ENCODE measurements at regions not wholly inside any gene's neighbourhood (a gene's known extent, or its start where the extent isn't known, plus 50 kb on each side); places are given as distances from the start of the nearest gene placed in this dataset.

GRCh38 chr2:44879269-44880124, 62.0 kb upstream of the SIX3 start:
- DNase-seq = no peak

DNA sequence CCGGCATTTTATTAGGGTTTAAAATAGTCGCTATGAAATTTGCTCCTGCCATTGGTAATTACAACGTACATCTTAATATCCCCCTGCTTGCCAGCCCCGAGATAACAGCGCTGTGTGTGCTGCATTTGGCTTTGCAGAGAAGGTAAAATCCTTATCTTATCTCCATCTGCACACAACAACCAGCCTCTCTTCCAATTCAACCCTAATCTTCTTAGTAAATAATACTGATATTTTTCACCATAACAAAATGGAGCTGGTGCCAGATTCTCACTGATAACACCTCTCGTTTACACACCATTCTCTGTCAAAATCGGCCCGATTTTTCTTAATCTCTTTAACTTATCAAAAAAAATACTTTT, 61.4 kb upstream of the SIX3 start:
- DNase-seq = no peak

DNA sequence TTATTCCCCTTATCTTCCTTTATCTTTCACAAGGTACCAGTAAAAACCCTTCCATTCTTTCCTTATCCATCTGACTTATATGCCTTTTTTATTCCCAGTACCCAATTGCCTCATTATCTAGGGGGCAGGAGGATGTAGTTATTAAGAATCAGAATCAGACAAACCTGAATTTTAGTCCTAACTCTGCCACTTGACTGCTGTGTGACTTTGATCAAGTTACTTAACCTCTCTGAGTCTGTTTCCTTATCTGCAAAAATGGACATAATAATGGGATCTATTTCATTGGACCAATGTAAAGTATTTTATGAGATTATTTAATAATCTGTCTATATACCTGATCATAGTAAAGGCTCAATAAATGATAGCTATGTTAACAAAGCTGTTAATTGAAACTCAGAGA, 59.6 kb upstream of the SIX3 start:
- DNase-seq = no peak

- DNase-seq = no peak
These were observed 58.1 kb upstream of the SIX3 start for GRCh38 chr2:44883356-44883755.

DNA sequence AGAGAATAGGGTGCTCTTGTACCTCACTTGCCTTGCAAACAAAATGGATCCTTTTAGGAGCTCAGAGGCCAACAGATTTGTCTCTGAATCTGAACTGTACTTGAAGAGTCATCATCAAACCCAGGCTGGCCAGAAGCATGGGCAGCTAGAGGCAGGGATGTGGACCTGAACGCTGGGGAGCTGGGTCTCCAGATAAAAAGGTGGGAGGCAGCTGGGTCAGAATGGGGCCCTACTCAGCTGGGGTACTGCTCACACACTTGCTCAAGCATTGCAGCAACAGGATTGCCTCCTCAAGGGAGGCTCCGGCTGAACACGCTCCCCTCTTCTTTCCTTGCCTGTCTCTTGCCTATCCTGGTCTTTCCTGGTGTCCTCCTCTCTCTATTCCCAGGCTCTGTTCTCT, 57.3 kb upstream of the SIX3 start:
- DNase-seq = no peak

DNA sequence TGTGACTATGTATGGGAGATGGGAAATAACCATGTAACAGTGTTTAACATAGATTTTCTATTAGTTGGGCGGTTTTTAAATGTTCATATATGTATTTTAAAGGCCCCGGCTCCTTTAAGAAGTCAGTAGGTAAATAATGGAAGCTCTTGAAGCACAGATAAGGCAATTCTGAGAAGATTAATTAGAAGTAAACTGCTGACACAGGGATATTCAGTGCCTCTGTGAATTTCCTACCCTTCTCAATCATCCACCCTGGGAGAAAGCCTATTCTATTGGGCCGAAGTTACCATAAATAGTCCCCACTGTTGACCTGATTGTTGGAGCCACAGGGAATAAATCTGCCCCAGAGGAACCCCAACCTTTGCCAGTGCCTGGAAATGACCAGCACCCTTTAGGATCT, 56.8 kb upstream of the SIX3 start:
- no peak for DNase-seq

DNA sequence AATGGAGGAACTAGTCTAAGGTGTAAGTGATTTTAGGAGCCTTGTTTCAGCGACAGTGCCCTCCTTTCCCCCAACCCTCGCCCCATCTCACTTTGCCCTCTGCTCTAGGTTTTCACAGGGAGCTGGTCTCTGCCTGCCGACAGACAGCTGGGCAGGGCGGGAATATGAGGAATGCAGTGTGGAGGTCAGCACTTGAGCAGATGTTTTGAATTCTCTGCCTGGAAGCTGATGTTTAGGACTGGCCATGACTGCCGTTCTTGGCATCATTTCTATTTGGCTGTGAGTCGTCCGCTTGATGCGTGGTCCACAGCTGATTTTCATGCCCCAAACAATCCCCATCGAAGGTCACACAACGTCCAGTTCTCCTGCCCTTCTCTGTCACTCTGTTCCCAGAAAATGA, 55.1 kb upstream of the SIX3 start:
- no peak for DNase-seq

- no peak for DNase-seq
These were observed 52.4 kb upstream of the SIX3 start for GRCh38 chr2:44889096-44889495.
